ENCODE measurements at regions not wholly inside any gene's neighbourhood (a gene's known extent, or its start where the extent isn't known, plus 50 kb on each side); places are given as distances from the start of the nearest gene placed in this dataset.

- H3K4me3 ChIP-seq (ENCODE audit: low read depth, low read length), result no peak overlapping the region
Observed at GRCh38 chr4:110994781-110995180, 371.9 kb upstream of the PITX2 start.

GRCh38 chr4:110998320-110998719, 375.4 kb upstream of the PITX2 start:
- no peak for TF ChIP-seq CTCF (IDR thresholded peaks at IDR 0.05; ENCODE audit: low read depth, low read length)
- H3K4me3 ChIP-seq (ENCODE audit: low read depth, low read length), result no peak overlapping the region

More at GRCh38 chr4:110994781-110995180, 371.9 kb upstream of the PITX2 start:
- TF ChIP-seq CTCF (IDR thresholded peaks at IDR 0.05; ENCODE audit: low read depth, low read length), result no peak

GRCh38 chr4:111011458-111011857, 388.6 kb upstream of the PITX2 start:
- H3K4me3 ChIP-seq (ENCODE audit: low read depth, low read length), result no peak overlapping the region
- TF ChIP-seq CTCF (IDR thresholded peaks at IDR 0.05; ENCODE audit: low read depth, low read length), result no peak

- TF ChIP-seq CTCF (IDR thresholded peaks at IDR 0.05; ENCODE audit: low read depth, low read length), result no peak
Observed at GRCh38 chr4:111013846-111014245, 391.0 kb upstream of the PITX2 start.

GRCh38 chr4:111014537-111014936, 391.7 kb upstream of the PITX2 start:
- no peak for TF ChIP-seq CTCF (IDR thresholded peaks at IDR 0.05; ENCODE audit: low read depth, low read length)
- H3K4me3 ChIP-seq (ENCODE audit: low read depth, low read length), result no peak overlapping the region

More at GRCh38 chr4:111013846-111014245, 391.0 kb upstream of the PITX2 start:
- H3K4me3 ChIP-seq (ENCODE audit: low read depth, low read length), result no peak overlapping the region

- no peak for TF ChIP-seq CTCF (IDR thresholded peaks at IDR 0.05; ENCODE audit: low read depth, low read length)
- no peak overlapping the region for H3K4me3 ChIP-seq (ENCODE audit: low read depth, low read length)
Observed at GRCh38 chr4:111016416-111016815, 393.5 kb upstream of the PITX2 start.

- TF ChIP-seq CTCF (IDR thresholded peaks at IDR 0.05; ENCODE audit: low read depth, low read length), result no peak
- no peak overlapping the region for H3K4me3 ChIP-seq (ENCODE audit: low read depth, low read length)
Observed at GRCh38 chr4:111018216-111018615, 395.3 kb upstream of the PITX2 start.
